Esophagus squamous epithelium (tissue), 5 donors: ENCODE measurements at regions not wholly inside any gene's neighbourhood (a gene's known extent, or its start where the extent isn't known, plus 50 kb on each side); places are given as distances from the start of the nearest gene placed in this dataset.

Source experiments
- DNase-seq: peaks from one replicate; lab custom pipeline; 2025; lab: John Stamatoyannopoulos, UW
- H3K27ac ChIP-seq, 4 donors: fragments of 200-600 bp; sonication (generic); one replicate each; pipeline ENCODE4 v1.5.1; 2016 to 2019; ENCODE audit warnings: mild to moderate bottlenecking in 1 of 4
- H3K27me3 ChIP-seq, 4 donors: fragments of 200-600 bp; sonication (generic); 1 replicate in 3 of 4; 2 replicates in 1 of 4; pipeline versions ENCODE4 v1.5.1 to v1.6.0; 2017 to 2021; ENCODE audit warnings: antibody characterized with exemption in 1 of 4
- H3K36me3 ChIP-seq, 3 donors: fragments of 200-600 bp; sonication (generic); one replicate each; pipeline ENCODE4 v1.5.1; 2016 to 2019
- H3K4me1 ChIP-seq, 3 donors: fragments of 200-600 bp; sonication (generic); one replicate each; pipeline ENCODE4 v1.5.1; 2017 to 2019
- H3K4me3 ChIP-seq, 4 donors: fragments of 200-600 bp; sonication (generic); 1 replicate in 3 of 4; 2 replicates in 1 of 4; pipeline ENCODE4 v1.5.1; 2016 to 2019; ENCODE audit warnings: mild to moderate bottlenecking in 2 of 4, moderate library complexity in 1 of 4
- H3K9me3 ChIP-seq, 3 donors: fragments of 200-600 bp; sonication (generic); one replicate each; pipeline ENCODE4 v1.5.1; 2016 to 2019
- CTCF ChIP-seq, 6 experiments: fragments of 450-650 bp in 4 of 6; fragments of 200-600 bp in 2 of 6; sonication (generic) in 2 of 6; IDR thresholded peaks; one replicate each; pipeline ENCODE4 v1.5.1; 2016 to 2019; ENCODE audit warnings: antibody characterized with exemption in 6 of 6, mild to moderate bottlenecking in 4 of 6, moderate library complexity in 4 of 6
- POLR2A ChIP-seq, 4 donors: fragments of 450-650 bp; IDR thresholded peaks; one replicate each; pipeline ENCODE4 v1.6.1; 2017; ENCODE audit warnings: antibody characterized with exemption in 4 of 4, mild to moderate bottlenecking in 4 of 4, moderate library complexity in 3 of 4
- WGBS, 2 donors: methylation state at CpG; one replicate each; pipeline ENCODE4 v1.1.5; 2018; 5-methylcytosine and 5-hydroxymethylcytosine counted together
- intact Hi-C: fragments of 100-400 bp; cut with DNase I; formaldehyde crosslinking; loops from one replicate; pipeline ENCODE4 v1.15.0; 2022
- small RNA-seq, 4 donors: library from RNA; depleted of rRNA; stranded (forward); fragments of <200 nt; gene quantifications; one replicate each; pipeline ENCODE3, GENCODE V24; 2016
- donor health status: DM: yes; HTN: yes; CAD: no.

DNA sequence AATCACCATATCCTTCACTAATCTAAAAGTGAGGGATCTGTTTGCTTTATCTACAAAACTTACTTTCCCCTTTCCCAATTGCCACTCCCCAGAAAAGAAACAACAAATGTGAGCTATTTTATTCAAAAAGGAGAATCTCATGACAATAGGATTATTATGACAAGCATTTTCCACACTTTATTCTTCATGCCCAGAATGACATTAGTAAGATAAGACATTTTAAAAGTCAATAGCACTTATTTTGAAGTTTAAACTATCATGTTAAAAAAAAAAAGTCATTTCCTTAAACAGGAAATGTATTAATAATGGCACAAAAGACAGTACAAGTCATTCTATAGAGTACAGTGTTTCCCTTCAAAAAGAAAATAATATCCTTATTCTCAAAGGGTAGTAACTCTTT lies 58.8 kb upstream of the HNRNPA3 start:
- Histone ChIP-seq H3K36me3 (no peaks in the 10 kb centered on the region), H3K27ac (no peak overlapping the region), H3K27me3 (peaks cover 0 to 31% (median 0%) of the 10 kb centered on the region in 4 donors), H3K4me3 (no peak overlapping the region), H3K4me1 (peaks cover 0 to 3% (median 0%) of the 10 kb centered on the region in 3 donors), H3K9me3 (no peaks in the 10 kb centered on the region)
- intact Hi-C loops, result no loop called here
- DNase-seq, result no peak
- TF ChIP-seq CTCF (IDR thresholded peaks at IDR 0.05) (no peak), POLR2A (IDR thresholded peaks at IDR 0.05) (no peak)

- Histone ChIP-seq H3K9me3 (no peaks in the 10 kb centered on the region), H3K36me3 (no peaks in the 10 kb centered on the region), H3K4me3 (no peak overlapping the region), H3K4me1 (no peaks in the 10 kb centered on the region), H3K27me3 (peaks cover 0 to 21% (median 0%) of the 10 kb centered on the region in 4 donors), H3K27ac (no peak overlapping the region)
- whole genome bisulfite sequencing, 2 donors, result 80 to 90% methylated on average over 1 of the region's 1 CpG
- no peak for TF ChIP-seq POLR2A (IDR thresholded peaks at IDR 0.05)
- TF ChIP-seq CTCF (IDR thresholded peaks at IDR 0.05), result no peak
- intact Hi-C loops, result no loop called here
- no peak for DNase-seq
Measured at GRCh38 chr2:177154809-177155208, 57.8 kb upstream of the HNRNPA3 start.

- no peak for TF ChIP-seq CTCF (IDR thresholded peaks at IDR 0.05)
- no peak for TF ChIP-seq POLR2A (IDR thresholded peaks at IDR 0.05)
Measured at GRCh38 chr2:177155631-177156030, 57.0 kb upstream of the HNRNPA3 start.

DNA sequence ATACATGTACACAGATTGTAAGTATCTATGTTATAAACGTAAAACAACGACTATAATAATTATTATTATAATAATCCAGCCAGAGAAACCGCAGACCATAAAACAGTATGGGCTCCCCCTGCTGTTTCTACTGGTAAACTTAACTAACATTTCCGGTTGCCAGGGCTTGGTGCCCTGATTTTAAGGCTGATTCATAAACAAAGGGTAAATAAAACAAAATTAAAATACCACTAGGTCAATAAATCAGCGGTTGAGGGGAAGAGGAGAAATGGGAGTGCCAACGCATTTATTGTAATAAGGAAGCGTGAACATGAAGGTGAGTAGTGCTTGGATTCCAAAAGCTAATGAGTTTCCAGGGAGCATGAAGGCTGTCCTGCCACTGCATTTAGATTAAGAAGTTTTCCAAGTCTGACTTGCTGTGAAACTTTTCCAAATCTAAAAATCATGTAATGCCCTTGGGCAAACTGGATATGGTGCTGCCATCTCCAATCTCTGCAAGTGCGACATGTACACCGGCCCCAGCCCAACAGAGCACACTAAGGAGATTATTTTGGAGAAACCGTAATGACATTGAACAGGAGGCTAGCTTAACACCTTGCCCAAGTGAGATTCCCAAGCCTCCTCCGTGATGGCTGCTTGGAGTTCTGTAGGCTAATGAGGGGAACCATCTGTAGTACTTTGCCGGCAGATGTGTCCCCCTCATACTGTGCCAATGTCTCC lies 50.7 kb upstream of the HNRNPA3 start:
- 35 to 36% methylated on average over 11 to 12 of the region's 12 CpGs for whole genome bisulfite sequencing, 2 donors
- peak; percentile 28 to 60 (median 46) for TF ChIP-seq CTCF (IDR thresholded peaks at IDR 0.05)
- TF ChIP-seq POLR2A (IDR thresholded peaks at IDR 0.05), result no peak

More at GRCh38 chr2:177155631-177156030, 57.0 kb upstream of the HNRNPA3 start:
- no peaks in the 10 kb centered on the region for H3K4me1 ChIP-seq
- no peak overlapping the region for H3K4me3 ChIP-seq
- WGBS, 2 donors, result 100% methylated on average over 1 of the region's 1 CpG
- H3K36me3 ChIP-seq, result no peaks in the 10 kb centered on the region
- H3K27me3 ChIP-seq, result peaks cover 0 to 15% (median 0%) of the 10 kb centered on the region in 4 donors
- DNase-seq, result no peak
- H3K9me3 ChIP-seq, result no peaks in the 10 kb centered on the region
- intact Hi-C loops, result no loop called here
- H3K27ac ChIP-seq, result no peak overlapping the region

More for the DNA sequence above, 50.7 kb upstream of the HNRNPA3 start:
- no peaks in the 10 kb centered on the region for H3K36me3 ChIP-seq
- H3K27me3 ChIP-seq, result no peaks in the 10 kb centered on the region
- peaks cover 0 to 37% (median 16%) of the 10 kb centered on the region in 3 donors for H3K4me1 ChIP-seq
- DNase-seq, result no peak
- H3K9me3 ChIP-seq, result no peaks in the 10 kb centered on the region
- H3K4me3 ChIP-seq, result no peak overlapping the region
- intact Hi-C loops, result loop anchor here (5.0 to 10.0 kb wide), 3 partner anchors 103 to 253 kb away; partner anchors contain the start of gene NFE2L2
- no peak overlapping the region for H3K27ac ChIP-seq

Small RNA genes in the stretch of these regions (small RNA-seq; reads per million reads assigned to genes)
- gene RNA5SP112 (0 reads per million in 4 donors), gene RNU6-187P (0 reads per million in 4 donors), gene RNU6ATAC14P (0 reads per million in 4 donors)
